GM18520 (cell line): ENCODE measurements at regions not wholly inside any gene's neighbourhood (a gene's known extent, or its start where the extent isn't known, plus 50 kb on each side); places are given as distances from the start of the nearest gene placed in this dataset.

Source experiments
- ATAC-seq: cut with Tn5 transposase; IDR thresholded peaks from one replicate; pipeline ENCODE4 v1.9.1; 2021; ENCODE audit not compliant: unreplicated experiment

DNA sequence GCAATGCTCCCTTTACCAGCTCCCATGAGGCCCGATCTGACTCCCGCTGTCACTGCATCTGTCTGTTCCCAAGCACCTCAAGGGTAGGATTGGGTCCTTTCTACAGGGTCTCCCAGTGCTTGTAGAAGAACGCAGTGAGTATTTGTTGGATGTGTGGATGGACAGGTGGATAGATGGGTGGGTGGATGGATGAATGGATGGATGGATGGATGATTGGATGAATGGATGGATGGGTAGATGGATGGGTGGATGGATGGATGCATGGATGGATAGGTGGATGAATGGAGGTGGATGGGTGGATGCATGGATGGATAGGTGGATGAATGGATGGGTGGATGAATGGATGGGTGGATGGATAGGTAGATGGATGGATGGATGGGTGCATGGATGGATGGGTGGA is 91.6 kb downstream of the HS1BP3 start:
- no peak for ATAC-seq

DNA sequence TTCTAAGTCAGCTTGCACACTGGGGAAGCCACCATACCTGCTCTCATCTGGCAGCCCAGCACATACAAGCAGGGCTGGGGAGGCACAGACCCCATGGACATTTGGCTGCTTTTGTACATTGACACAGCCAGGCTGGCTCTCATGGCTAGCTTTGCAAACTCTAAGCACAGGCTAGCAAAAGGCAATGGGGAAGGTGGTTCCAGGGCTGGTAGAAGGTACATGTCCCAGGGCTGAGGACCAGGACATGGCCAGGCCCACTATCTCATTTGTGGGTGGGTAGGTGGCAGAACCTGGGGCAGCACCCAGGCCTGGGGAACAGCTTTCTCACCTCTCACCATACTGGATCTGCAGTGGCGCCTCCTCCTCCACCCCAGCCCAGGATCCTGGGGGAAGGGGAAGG is 90.9 kb downstream of the HS1BP3 start:
- no peak for ATAC-seq

DNA sequence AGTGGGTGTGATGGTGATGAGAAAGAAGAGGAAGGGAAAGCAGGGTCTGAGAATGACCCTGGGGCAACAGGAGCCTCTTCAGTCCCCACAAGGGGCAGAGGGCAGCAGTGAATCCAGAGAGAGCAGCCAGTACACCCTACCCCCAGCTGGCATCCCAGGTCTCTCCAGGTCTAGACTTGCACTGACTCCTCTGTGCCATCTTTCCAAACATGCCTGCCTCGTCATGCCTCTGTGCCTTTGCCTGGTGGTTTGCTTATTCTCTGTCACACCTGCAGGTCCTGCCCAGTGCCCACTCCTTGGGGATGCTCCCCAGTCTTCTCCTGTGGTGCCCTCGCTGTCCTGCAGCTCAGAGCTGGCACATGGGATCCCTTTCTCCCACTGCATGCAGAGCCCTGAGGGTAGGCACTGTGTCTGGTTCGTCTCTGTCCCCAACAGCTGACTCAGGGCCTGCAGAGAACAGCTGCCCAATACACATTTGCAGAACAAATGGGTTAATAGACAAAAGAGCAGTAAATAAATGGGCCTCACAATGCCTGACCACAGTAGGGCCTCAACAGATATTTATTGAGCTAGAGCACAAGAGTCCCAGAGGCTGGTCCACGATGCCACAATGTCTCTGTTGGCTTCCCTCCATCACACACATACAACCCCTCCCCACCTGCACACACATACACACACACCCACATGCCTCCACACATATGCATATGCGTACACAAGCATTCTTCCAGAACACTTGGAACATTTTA is 89.8 kb downstream of the HS1BP3 start:
- ATAC-seq: no peak

DNA sequence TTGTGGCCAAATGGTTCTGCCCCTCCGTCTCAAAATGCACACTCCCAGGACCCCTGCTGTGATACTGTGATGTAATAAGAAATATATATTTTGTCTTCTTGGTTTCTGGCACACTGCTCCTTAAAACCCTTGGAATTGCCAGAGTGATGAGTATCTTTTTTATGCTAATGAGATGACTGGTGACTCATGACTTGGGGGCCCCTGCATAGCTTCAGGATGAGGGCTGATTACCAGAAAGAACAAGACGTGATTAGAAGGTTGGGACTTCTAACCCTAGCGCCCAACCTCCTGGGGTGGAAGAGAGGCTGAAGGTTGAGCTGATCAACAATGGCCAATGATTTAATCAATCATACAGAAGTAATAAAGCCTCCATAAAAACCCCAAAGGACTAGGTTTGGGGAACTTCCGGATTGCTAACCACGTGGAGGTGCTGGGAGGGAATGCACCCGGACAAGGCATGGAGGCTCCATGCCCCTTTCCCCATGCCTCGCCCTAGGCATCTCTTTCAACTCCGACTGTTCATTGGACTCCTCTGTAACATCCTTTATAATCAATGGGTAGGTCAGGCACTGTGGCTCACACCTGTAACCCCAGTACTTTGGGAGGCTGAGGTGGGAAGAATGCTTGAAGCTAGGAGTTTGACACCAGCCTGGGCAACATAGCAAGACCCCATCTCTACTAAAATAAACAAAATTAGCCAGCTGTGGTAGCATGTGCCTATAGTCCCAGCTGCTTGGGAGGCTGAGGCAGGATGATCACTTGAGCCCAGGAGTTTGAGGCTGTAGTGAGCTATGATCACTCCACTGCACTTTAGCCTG is 89.1 kb downstream of the HS1BP3 start:
- no peak for ATAC-seq

DNA sequence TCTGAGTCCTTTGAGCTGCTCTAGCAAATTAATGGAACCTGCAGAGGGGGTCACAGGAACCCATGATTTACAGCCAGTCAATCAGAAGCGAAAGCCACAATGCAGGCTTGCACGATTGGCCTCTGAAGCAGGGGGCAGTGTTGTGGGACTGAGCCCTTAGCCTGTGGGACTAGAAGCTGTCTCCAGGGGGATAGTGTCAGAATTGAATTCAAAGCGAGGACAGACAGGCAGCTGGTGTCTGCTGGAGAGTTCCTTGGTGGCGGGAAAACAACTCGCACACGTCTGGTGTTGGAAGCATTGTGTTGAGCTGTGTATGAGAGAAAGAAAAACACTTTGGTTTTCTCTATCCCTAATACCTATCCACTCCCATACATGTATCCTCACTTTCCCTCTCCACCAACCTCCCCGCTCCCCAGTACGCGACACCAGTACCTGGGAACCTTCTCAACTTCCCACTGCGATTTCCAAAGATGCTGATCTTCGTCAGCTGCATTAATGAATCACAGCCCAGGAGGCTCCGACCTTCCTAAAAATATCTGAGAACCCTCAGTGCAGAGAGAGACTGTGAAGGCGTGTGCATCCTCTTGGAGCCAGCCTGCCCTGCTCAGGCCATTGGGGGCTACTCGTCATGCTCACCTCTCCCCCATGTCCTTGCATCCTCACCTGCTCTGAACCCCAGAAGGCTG is 88.2 kb downstream of the HS1BP3 start:
- no peak for ATAC-seq

DNA sequence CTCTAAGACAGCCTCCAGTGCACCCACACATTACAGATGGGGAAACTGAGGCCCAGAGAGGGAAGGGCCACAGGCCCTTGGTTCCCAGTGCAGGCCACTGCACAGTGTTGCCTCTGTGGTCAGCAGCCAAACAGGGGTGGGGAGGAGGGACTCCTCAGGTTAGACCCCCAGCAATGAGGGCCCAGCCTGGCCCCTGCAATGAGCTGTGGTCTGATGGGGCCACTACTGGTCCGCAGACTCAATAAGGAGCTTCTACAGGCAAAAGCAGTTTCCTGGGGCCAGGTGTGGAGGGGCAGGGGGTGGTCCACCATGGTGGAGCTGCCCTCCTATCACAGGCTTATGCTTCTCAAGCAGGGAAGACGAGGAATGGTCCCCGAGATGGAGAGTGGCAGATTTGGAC is 87.6 kb downstream of the HS1BP3 start:
- no peak for ATAC-seq

DNA sequence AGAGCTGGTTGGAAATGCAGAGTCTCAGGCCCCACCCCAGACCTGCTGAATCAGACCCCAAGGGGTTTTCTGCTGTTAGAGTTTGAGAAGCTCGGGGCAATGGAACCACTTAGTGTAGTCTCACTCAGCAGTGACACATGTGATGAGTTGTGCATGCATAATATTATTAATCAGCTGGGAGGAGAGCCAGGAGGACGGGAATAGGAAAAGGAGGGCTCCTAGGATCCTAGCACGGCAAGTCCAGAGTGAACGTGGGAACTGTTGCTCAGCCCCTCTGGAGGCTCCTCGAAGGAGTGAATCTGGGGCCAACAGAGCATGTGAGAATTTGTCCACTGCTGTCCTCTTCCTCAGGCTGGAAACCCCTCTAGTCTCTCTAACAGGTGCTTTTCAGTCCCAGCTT is 87.1 kb downstream of the HS1BP3 start:
- ATAC-seq: no peak

DNA sequence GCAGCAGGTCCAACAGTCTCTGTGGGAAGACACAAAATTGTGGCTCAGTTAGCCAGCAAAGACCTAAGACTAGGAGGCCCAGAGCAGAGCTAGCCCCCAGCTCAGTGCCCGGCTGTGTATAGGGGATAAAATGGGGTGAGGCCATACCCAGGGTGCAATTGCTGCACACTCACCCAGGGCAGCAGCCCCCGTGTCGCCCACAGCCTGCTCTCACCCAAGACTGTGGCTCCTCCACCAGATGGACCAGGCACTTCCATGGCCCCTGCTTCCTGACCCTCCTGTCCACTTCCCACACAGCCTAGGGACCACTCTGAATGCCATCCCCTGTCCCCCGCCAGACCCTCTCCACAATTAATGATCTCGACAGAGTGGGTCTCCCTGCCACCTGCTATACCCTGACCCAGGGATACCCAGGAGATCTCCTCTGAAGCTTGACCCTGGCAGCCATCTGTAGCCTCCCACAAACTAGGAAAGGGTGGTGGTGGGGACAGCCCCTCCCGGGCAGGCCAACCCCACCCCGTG is 85.7 kb downstream of the HS1BP3 start:
- ATAC-seq: no peak

DNA sequence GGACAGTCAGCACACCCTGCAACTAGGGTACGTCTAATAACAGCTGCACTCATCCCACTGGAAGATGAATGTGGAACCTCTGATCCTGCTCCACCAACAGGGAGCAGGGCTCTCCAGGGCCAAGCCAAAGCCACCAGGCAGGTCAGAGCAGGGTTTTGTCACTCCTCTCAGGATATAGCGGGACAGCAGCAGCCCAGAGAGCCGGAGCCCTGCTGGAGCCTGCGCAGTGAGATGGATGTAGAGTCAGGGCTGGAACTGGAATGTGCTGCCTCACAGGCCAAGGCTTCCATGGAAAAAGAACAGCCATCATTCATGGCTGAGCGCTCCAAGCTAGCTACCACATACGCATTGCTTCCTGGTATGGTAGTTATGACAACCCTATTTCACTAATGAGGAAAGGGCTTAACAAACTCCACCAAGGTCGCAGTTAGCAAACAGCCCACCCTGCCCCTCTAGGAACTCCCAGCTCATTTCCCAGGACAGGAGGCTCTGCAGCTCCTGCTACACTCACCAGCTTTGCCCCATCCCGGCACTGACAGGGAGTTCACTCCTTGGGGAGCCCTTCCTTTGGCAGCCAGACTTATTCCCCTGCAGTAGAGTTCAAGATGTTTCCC is 85.2 kb downstream of the HS1BP3 start:
- ATAC-seq: no peak

DNA sequence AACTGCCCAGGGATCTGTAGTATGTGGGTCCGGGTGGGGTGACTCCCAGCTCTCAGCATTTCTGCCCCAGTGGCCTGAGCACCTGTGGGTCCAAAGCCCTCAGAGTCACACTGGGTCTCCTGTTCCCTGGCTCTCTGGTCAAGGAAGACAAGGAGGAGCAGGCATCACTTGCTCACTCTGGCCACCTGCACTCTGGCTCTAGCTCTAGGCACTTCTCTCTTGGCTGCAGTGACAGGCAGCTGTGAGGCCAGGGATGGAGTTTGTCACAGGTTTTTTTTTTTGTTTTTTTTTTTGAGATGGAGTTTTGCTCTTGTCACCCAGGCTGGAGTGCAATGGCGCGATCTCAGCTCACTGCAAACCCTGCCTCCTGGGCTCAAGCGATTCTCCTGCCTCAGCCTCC is 84.6 kb downstream of the HS1BP3 start:
- no peak for ATAC-seq

DNA sequence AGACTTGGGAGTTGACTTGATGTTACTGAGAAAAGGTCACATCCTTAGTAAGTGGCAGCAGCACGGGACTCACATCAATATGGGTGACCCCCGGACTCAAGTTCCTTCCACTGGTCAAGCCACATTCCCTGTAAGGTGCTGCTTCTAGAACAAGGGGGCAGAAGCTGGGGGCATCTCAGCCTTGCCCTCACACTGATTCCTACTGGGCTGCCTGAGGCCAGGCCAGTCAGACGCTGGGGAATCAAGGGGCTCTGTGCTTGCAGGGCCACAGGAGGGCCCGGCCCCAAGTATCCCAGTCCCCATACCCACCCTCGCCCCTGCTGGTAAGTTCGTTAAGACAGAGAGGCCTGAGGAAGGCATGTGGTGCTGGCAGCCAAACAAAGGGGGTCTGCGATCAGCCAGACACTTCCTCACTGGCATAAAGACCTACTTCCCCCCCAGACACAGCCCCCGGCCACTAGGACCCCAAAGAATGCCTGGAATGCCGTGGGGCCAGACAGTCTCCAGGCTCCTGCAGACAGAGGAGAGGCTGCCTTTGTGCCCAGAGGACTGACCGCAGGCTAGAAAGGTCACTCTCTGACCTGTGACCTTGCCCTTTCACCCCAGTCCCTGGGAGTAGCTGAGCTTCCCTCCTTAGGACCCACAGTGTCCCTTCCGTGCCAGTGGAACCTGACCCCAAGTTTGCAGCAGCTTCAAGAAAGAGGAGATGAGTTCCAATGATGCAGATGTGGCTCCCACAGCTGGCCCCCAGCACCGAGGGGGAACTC is 83.6 kb downstream of the HS1BP3 start:
- no peak for ATAC-seq
